MM.1S (cell line): ENCODE measurements at regions not wholly inside any gene's neighbourhood (a gene's known extent, or its start where the extent isn't known, plus 50 kb on each side); places are given as distances from the start of the nearest gene placed in this dataset.

Experiments
- DNase-seq: peaks from one replicate; pipeline ENCODE4 v3.0.0-alpha.2; 2015
- H2AFZ ChIP-seq: fragments of 300-600 bp; sonication (generic); 2 replicates; pipeline ENCODE4 v1.6.0; 2016; ENCODE audit warnings: antibody characterized with exemption, low read length
- H3F3A ChIP-seq: fragments of 300-600 bp; sonication (generic); 2 replicates; pipeline ENCODE4 v1.6.1; 2016; ENCODE audit warnings: mild to moderate bottlenecking, antibody characterized with exemption, low read length, moderate library complexity, mixed read lengths; ENCODE audit not compliant: insufficient read depth
- H3K27ac ChIP-seq: fragments of 300-600 bp; sonication (generic); 2 replicates; pipeline ENCODE4 v1.5.1; 2016; ENCODE audit warnings: mild to moderate bottlenecking, low read length
- H3K27me3 ChIP-seq: fragments of 300-600 bp; sonication (generic); replicated peaks from 2 replicates; pipeline ENCODE4 v1.6.0; 2016; ENCODE audit warnings: low read length; ENCODE audit not compliant: insufficient read depth
- H3K36me3 ChIP-seq: fragments of 300-600 bp; sonication (generic); replicated peaks from 2 replicates; pipeline ENCODE4 v1.6.1; 2016; ENCODE audit warnings: mild to moderate bottlenecking, low read length, mixed read lengths; ENCODE audit not compliant: insufficient read depth
- H3K4me1 ChIP-seq: fragments of 300-600 bp; sonication (generic); 2 replicates; pipeline ENCODE4 v1.6.1; 2016; ENCODE audit warnings: low read length, mixed read lengths
- H3K4me2 ChIP-seq: fragments of 300-600 bp; sonication (generic); 2 replicates; pipeline ENCODE4 v1.6.0; 2016; ENCODE audit warnings: low read depth, low read length
- H3K4me3 ChIP-seq: fragments of 300-600 bp; sonication (generic); 2 replicates; pipeline ENCODE4 v1.5.1; 2016; ENCODE audit warnings: low read length, mixed read lengths
- H3K79me2 ChIP-seq: fragments of 300-600 bp; sonication (generic); 2 replicates; pipeline ENCODE4 v1.6.1; 2016; ENCODE audit warnings: mixed run types, low read length, mixed read lengths
- H3K9ac ChIP-seq: fragments of 300-600 bp; sonication (generic); 2 replicates; pipeline ENCODE4 v1.6.1; 2016; ENCODE audit warnings: low read length, mixed read lengths
- H3K9me2 ChIP-seq: fragments of 300-600 bp; sonication (generic); replicated peaks from 2 replicates; pipeline ENCODE4 v1.6.1; 2016; ENCODE audit warnings: mild to moderate bottlenecking, low read length, mixed read lengths; ENCODE audit not compliant: insufficient read depth
- H3K9me3 ChIP-seq: fragments of 300-600 bp; sonication (generic); replicated peaks from 2 replicates; pipeline ENCODE4 v1.6.1; 2016; ENCODE audit warnings: mild to moderate bottlenecking, low read length, mixed read lengths; ENCODE audit not compliant: insufficient read depth
- H4K20me1 ChIP-seq: fragments of 300-600 bp; sonication (generic); 2 replicates; pipeline ENCODE4 v1.6.1; 2016; ENCODE audit warnings: mild to moderate bottlenecking, low read length, moderate library complexity, mixed read lengths; ENCODE audit not compliant: insufficient read depth
- CTCF ChIP-seq: fragments of 300-600 bp; sonication (generic); IDR thresholded peaks from 2 replicates; pipeline ENCODE4 v1.5.1; 2016; ENCODE audit warnings: antibody characterized with exemption, low read length, mixed read lengths
- EZH2 ChIP-seq: fragments of 300-600 bp; sonication (generic); optimal IDR thresholded peaks from 2 replicates; pipeline ENCODE3; 2017; ENCODE audit warnings: low read depth, mild to moderate bottlenecking, antibody characterized with exemption, low read length, mixed read lengths
- EZH2phosphoT487 ChIP-seq: fragments of 300-600 bp; sonication (generic); IDR thresholded peaks from 2 replicates; pipeline ENCODE4 v1.6.1; 2018; ENCODE audit warnings: antibody characterized with exemption, low read length

GRCh38 chr12:27907766-27908165, 64.8 kb downstream of the PTHLH start:
- H3K79me2 ChIP-seq, result no peaks in the 10 kb centered on the region
- no peaks in the 10 kb centered on the region for H3K36me3 ChIP-seq
- TF ChIP-seq EZH2, result no peak
- no peak for TF ChIP-seq CTCF
- TF ChIP-seq EZH2phosphoT487, result no peak
- H2AFZ ChIP-seq, result no peak overlapping the region
- DNase-seq, result no peak
- no peak overlapping the region for H3K4me3 ChIP-seq
- no peak overlapping the region for H3K27ac ChIP-seq
- H3F3A ChIP-seq, result no peaks in the 10 kb centered on the region
- H3K4me2 ChIP-seq, result no peak overlapping the region
- no peak overlapping the region for H3K9ac ChIP-seq
- no peaks in the 10 kb centered on the region for H3K27me3 ChIP-seq
- no peaks in the 10 kb centered on the region for H4K20me1 ChIP-seq
- no peaks in the 10 kb centered on the region for H3K9me2 ChIP-seq
- H3K9me3 ChIP-seq, result no peaks in the 10 kb centered on the region
- H3K4me1 ChIP-seq, result no peaks in the 10 kb centered on the region

GRCh38 chr12:27906658-27907473, 65.7 kb downstream of the PTHLH start:
- Histone ChIP-seq H3K9ac (no peak overlapping the region), H3K4me3 (no peak overlapping the region), H2AFZ (no peak overlapping the region), H3K9me2 (no peaks in the 10 kb centered on the region), H3K27ac (no peak overlapping the region), H3K4me1 (no peaks in the 10 kb centered on the region), H3K27me3 (no peaks in the 10 kb centered on the region), H3K79me2 (no peaks in the 10 kb centered on the region), H4K20me1 (no peaks in the 10 kb centered on the region), H3F3A (no peaks in the 10 kb centered on the region), H3K9me3 (no peaks in the 10 kb centered on the region), H3K36me3 (no peaks in the 10 kb centered on the region), H3K4me2 (no peak overlapping the region)
- TF ChIP-seq EZH2 (no peak), EZH2phosphoT487 (no peak), CTCF (no peak)
- no peak for DNase-seq

- H3K9ac ChIP-seq, result no peak overlapping the region
- H3K36me3 ChIP-seq, result no peaks in the 10 kb centered on the region
- H2AFZ ChIP-seq, result no peak overlapping the region
- H3K4me3 ChIP-seq, result no peak overlapping the region
- no peaks in the 10 kb centered on the region for H3K4me1 ChIP-seq
- H3K9me2 ChIP-seq, result no peaks in the 10 kb centered on the region
- H4K20me1 ChIP-seq, result no peaks in the 10 kb centered on the region
- no peak for TF ChIP-seq CTCF
- no peak for TF ChIP-seq EZH2phosphoT487
- no peak for TF ChIP-seq EZH2
- no peaks in the 10 kb centered on the region for H3K79me2 ChIP-seq
- no peaks in the 10 kb centered on the region for H3K9me3 ChIP-seq
- H3K27ac ChIP-seq, result no peak overlapping the region
- H3K4me2 ChIP-seq, result no peak overlapping the region
- H3K27me3 ChIP-seq, result no peaks in the 10 kb centered on the region
- DNase-seq, result no peak
- H3F3A ChIP-seq, result no peaks in the 10 kb centered on the region
Observed at GRCh38 chr12:27906127-27906500, 66.4 kb downstream of the PTHLH start.
